Spleen (tissue), 11 donors: ENCODE measurements at regions not wholly inside any gene's neighbourhood (a gene's known extent, or its start where the extent isn't known, plus 50 kb on each side); places are given as distances from the start of the nearest gene placed in this dataset.

Experiments used
- DNase-seq: peaks from one replicate; pipeline ENCODE4 v3.0.0-alpha.2; 2020
- H3K27ac ChIP-seq, 8 donors: fragments of 200-600 bp; sonication (generic) in 7 of 8; 1 replicate in 4 of 8; 2 replicates in 4 of 8; pipeline versions ENCODE4 v1.5.0 to v1.8.0; 2016 to 2021; ENCODE audit warnings: inconsistent platforms in 4 of 8, mild to moderate bottlenecking in 4 of 8, moderate library complexity in 1 of 8
- H3K27me3 ChIP-seq, 7 donors: fragments of 200-600 bp; sonication (generic) in 6 of 7; replicated peaks in 1 of 7; 1 replicate in 4 of 7; 2 replicates in 3 of 7; pipeline versions ENCODE4 v1.5.0 to v1.8.0; 2016 to 2021; ENCODE audit warnings: inconsistent platforms in 3 of 7, mild to moderate bottlenecking in 1 of 7
- H3K36me3 ChIP-seq, 6 donors: fragments of 200-600 bp; sonication (generic) in 5 of 6; 1 replicate in 4 of 6; 2 replicates in 2 of 6; pipeline versions ENCODE4 v1.5.0 to v1.8.0; 2016 to 2021; ENCODE audit warnings: inconsistent platforms in 2 of 6
- H3K4me1 ChIP-seq, 6 donors: fragments of 200-600 bp; sonication (generic) in 5 of 6; 1 replicate in 3 of 6; 2 replicates in 3 of 6; pipeline versions ENCODE4 v1.5.0 to v1.8.0; 2016 to 2021; ENCODE audit warnings: inconsistent platforms in 3 of 6
- H3K4me3 ChIP-seq, 8 donors: fragments of 200-600 bp; sonication (generic) in 7 of 8; 1 replicate in 4 of 8; 2 replicates in 4 of 8; pipeline versions ENCODE4 v1.5.0 to v1.8.0; 2016 to 2021; ENCODE audit warnings: inconsistent platforms in 4 of 8, mild to moderate bottlenecking in 4 of 8, moderate library complexity in 2 of 8
- H3K9me3 ChIP-seq, 8 donors: fragments of 200-600 bp; sonication (generic) in 7 of 8; 1 replicate in 4 of 8; 2 replicates in 4 of 8; pipeline versions ENCODE4 v1.5.0 to v1.8.0; 2016 to 2021; ENCODE audit warnings: inconsistent platforms in 4 of 8
- POLR2A ChIP-seq, 3 donors: fragments of 450-650 bp; IDR thresholded peaks; one replicate each; pipeline ENCODE4 v1.5.1; 2017; ENCODE audit warnings: antibody characterized with exemption in 3 of 3, mild to moderate bottlenecking in 1 of 3
- POLR2AphosphoS5 ChIP-seq, 3 donors: sonication (generic); formaldehyde crosslinking; IDR thresholded peaks; one replicate each; pipeline ENCODE4 v1.5.1; 2017; ENCODE audit warnings: antibody characterized with exemption in 3 of 3
- WGBS, 5 donors: extraction: QIAGEN DNeasy Blood & Tissue Kit in 3 of 5; methylation state at CpG; one replicate each; pipeline versions ENCODE4 v1.1.5 to v1.1.7; 2013 to 2018; 5-methylcytosine and 5-hydroxymethylcytosine counted together
- intact Hi-C: fragments of 100-400 bp; cut with DNase I; formaldehyde crosslinking; loops from one replicate; pipeline ENCODE4 v1.15.0; 2023; ENCODE audit warnings: low total_unique reads
- TF ChIP-seq, protein P1 (sequence below), 11 experiments: fragments of 200-600 bp in 7 of 11; fragments of 450-650 bp in 4 of 11; sonication (generic) in 4 of 11; IDR thresholded peaks in 8 of 11; conservative IDR thresholded peaks in 3 of 11; 1 replicate in 7 of 11; 2 replicates in 4 of 11; pipeline versions ENCODE4 v1.4.0 to v1.8.0; 2016 to 2021; ENCODE audit warnings: antibody characterized with exemption in 11 of 11, inconsistent platforms in 4 of 11, mild to moderate bottlenecking in 1 of 11
- donor health status: healthy with polysubstance abuse.
- donor health status: DM: no; HTN: no; CAD: no; lungs with moderate emphysema.
- donor health status: DM: no; HTN: no; CAD: no.
- donor health status: Bipolar disorder and iron deficiency.
- donor health status: healthy.
- donor health status: DM: no; HTN: no; CAD: no.
- donor health status: DM: yes; HTN: yes; CAD: no.

DNA sequence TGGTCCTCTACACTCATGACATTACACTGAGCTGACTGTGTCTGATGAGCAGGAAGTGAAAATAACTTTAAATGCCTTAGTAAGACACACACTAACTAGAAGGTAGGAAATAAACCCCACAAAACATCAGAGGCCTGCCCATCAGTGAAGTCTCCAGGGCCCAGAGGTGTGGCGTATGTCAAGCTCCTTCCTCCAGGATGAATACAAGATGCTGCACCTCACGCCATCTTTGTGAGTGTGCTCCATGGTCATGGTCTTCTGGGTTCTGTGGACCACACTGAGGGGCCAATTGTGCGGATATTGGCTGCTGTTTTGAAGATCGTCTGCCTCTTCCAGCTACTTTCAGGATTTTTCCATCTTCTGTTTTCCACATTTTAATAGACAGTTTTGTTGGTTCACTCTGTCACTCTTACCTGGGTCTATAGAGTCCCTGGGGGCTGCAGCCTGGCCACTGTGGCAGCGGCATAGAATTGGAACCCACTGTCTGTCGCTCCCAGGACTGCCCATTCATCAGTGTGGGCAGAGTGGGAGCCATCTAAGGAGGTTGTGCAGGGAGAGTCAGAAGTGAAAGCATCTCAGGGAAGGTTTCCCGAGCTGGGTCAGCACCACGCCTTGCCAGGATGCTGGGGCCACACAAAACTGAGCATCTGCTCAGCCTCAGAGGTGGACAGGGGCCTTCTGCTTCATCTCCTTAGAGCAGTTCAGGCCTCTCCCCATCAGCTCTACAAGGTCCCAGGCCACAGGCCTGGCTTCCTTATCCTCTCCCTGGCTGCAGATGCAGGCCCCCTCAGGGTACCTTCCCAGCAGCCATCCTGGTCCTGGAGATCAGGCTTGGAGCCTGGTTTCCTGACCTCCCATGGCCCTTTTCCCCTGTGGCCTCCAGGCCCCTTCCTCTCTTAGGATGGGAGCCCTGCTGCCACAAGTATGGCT lies 57.5 kb upstream of the C14orf180 start:
- Histone ChIP-seq H3K36me3 (no peaks in the 10 kb centered on the region), H3K27me3 (no peaks in the 10 kb centered on the region), H3K4me3 (no peak overlapping the region), H3K27ac (no peak overlapping the region), H3K4me1 (no peaks in the 10 kb centered on the region), H3K9me3 (peaks cover 0 to 26% (median 21%) of the 10 kb centered on the region in 8 donors)
- intact Hi-C loops = no loop called here
- DNase-seq = no peak
- 79 to 93% (median 89%) methylated on average over 7 to 8 of the region's 8 CpGs for WGBS, 5 donors
- TF ChIP-seq POLR2AphosphoS5 (IDR thresholded peaks at IDR 0.05) (no peak), POLR2A (IDR thresholded peaks at IDR 0.05) (no peak)
- TF ChIP-seq, protein P1, sequence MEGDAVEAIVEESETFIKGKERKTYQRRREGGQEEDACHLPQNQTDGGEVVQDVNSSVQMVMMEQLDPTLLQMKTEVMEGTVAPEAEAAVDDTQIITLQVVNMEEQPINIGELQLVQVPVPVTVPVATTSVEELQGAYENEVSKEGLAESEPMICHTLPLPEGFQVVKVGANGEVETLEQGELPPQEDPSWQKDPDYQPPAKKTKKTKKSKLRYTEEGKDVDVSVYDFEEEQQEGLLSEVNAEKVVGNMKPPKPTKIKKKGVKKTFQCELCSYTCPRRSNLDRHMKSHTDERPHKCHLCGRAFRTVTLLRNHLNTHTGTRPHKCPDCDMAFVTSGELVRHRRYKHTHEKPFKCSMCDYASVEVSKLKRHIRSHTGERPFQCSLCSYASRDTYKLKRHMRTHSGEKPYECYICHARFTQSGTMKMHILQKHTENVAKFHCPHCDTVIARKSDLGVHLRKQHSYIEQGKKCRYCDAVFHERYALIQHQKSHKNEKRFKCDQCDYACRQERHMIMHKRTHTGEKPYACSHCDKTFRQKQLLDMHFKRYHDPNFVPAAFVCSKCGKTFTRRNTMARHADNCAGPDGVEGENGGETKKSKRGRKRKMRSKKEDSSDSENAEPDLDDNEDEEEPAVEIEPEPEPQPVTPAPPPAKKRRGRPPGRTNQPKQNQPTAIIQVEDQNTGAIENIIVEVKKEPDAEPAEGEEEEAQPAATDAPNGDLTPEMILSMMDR (IDR thresholded peaks at IDR 0.05 in 8 of 11, conservative IDR thresholded peaks at IDR 0.05 in 3 of 11) = no peak

DNA sequence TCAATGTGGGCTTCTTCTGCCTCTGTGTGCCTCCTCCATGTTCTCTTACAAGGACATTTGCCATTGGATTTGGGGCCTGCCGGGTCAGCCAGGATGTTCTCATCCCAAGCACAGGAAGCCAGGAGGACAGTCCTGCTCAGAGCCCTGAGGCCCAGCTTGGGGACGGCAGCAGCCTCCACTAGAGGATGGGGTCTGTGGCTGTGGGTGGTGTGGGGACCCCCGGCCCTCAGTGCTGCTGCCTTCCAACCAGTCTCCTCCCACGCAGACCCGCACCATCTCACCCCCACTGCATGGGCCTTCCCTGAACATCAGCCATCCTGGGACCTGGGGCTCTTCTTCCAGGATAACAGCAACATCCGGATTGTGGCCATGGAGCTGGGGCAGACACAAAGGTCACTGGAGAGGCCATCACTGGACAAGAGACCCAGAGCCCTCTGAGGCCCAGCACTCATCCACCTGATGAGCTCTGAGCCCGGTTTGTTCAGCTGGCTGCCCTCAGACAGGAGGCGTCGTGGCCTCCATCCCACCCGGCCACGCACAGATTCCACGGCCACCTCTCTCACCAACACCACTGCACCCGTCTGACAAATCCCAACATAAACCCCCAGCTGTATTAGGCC lies 56.5 kb upstream of the C14orf180 start:
- no peak for DNase-seq
- Histone ChIP-seq H3K36me3 (no peaks in the 10 kb centered on the region), H3K27ac (no peak overlapping the region), H3K4me3 (no peak overlapping the region), H3K27me3 (no peaks in the 10 kb centered on the region), H3K9me3 (peaks cover 0 to 26% (median 18%) of the 10 kb centered on the region in 8 donors), H3K4me1 (no peaks in the 10 kb centered on the region)
- intact Hi-C loops = no loop called here
- TF ChIP-seq POLR2AphosphoS5 (IDR thresholded peaks at IDR 0.05) (no peak), POLR2A (IDR thresholded peaks at IDR 0.05) (no peak)
- TF ChIP-seq, protein P1 (IDR thresholded peaks at IDR 0.05 in 8 of 11, conservative IDR thresholded peaks at IDR 0.05 in 3 of 11) = no peak
- 83 to 97% (median 93%) methylated on average over 11 to 13 of the region's 13 CpGs for WGBS, 5 donors

DNA sequence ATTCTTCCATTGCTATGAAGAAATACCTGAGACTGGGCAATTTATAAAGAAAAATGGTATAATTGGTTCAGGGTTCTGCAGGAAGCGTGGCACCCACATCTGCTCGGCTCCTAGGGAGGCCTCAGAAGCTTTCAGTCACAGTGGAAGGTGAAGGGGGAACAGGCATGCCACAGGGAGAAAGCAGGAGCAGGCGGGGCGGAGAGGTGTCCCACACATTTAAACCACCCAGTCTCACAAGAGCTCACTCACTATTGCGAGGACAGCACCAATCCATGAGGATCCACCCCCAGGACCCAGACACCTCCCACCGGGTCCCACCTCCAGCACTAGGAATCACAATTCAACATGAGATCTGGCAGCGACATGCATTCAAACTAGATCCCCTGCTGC lies 56.0 kb upstream of the C14orf180 start:
- Histone ChIP-seq H3K4me3 (no peak overlapping the region), H3K4me1 (no peaks in the 10 kb centered on the region), H3K36me3 (no peaks in the 10 kb centered on the region), H3K27me3 (no peaks in the 10 kb centered on the region), H3K27ac (no peak overlapping the region), H3K9me3 (peaks cover 0 to 31% (median 23%) of the 10 kb centered on the region in 8 donors)
- TF ChIP-seq, protein P1 (IDR thresholded peaks at IDR 0.05 in 8 of 11, conservative IDR thresholded peaks at IDR 0.05 in 3 of 11) = no peak
- no peak for TF ChIP-seq POLR2A (IDR thresholded peaks at IDR 0.05)
- TF ChIP-seq POLR2AphosphoS5 (IDR thresholded peaks at IDR 0.05) = no peak
- WGBS, 5 donors = 76 to 91% (median 89%) methylated on average over 7 of the region's 7 CpGs
- DNase-seq = no peak
- intact Hi-C loops = no loop called here

DNA sequence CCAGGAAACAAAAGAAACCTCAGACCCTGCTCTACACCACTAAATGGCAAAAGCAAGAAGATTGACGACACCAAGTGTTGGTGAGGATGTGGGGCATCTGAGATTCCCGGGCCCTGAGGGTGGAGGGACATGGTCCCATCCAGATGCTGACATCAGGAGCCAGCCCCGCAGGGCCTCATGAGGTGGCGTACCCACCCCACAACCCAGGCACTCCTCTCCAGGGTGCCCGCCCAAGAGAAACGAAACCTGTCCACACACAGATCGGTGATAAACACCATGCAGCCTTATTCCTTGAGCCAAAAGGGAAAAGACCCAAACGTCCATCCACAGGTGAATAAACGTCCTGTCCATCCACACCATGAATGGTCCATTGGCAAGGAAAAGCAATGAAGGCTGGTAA lies 54.8 kb upstream of the C14orf180 start:
- Histone ChIP-seq H3K4me1 (no peaks in the 10 kb centered on the region), H3K9me3 (peaks cover 0 to 35% (median 25%) of the 10 kb centered on the region in 8 donors), H3K4me3 (no peak overlapping the region), H3K27ac (no peak overlapping the region), H3K27me3 (no peaks in the 10 kb centered on the region), H3K36me3 (no peaks in the 10 kb centered on the region)
- no peak for DNase-seq
- TF ChIP-seq POLR2AphosphoS5 (IDR thresholded peaks at IDR 0.05) (no peak), POLR2A (IDR thresholded peaks at IDR 0.05) (no peak)
- TF ChIP-seq, protein P1 (IDR thresholded peaks at IDR 0.05 in 8 of 11, conservative IDR thresholded peaks at IDR 0.05 in 3 of 11) = no peak
- intact Hi-C loops = no loop called here
- 73 to 84% (median 78%) methylated on average over 9 of the region's 9 CpGs for WGBS, 5 donors
